Effector memory CD8-positive, alpha-beta T cell (primary cell): ENCODE measurements at regions not wholly inside any gene's neighbourhood (a gene's known extent, or its start where the extent isn't known, plus 50 kb on each side); places are given as distances from the start of the nearest gene placed in this dataset.
A peak's percentile ranks its signal among the peaks of the same experiment; 100 is the strongest.

ENCODE experiments used
- ATAC-seq: fragments of 150-1000 bp; cut with Tn5 transposase; replicated peaks from 2 replicates; pipeline ENCODE4 v1.10.0; 2021; ENCODE audit warnings: mild to moderate bottlenecking, moderate library complexity
- DNase-seq, 3 experiments: peaks; one replicate each; pipeline ENCODE4 v3.0.0; 2021
- H3K27ac Mint-ChIP-seq, 2 donors: one replicate each; pipeline ENCODE4 v1.8.0; 2022; ENCODE audit warnings: mild to moderate bottlenecking in 2 of 2, mixed read lengths in 2 of 2, moderate library complexity in 2 of 2
- H3K27me3 Mint-ChIP-seq, 2 donors: one replicate each; pipeline ENCODE4 v1.8.0; 2022; ENCODE audit warnings: mixed read lengths in 2 of 2
- H3K36me3 Mint-ChIP-seq: one replicate; pipeline ENCODE4 v1.8.0; 2022; ENCODE audit warnings: mild to moderate bottlenecking, moderate library complexity, mixed read lengths; ENCODE audit not compliant: insufficient read depth
- H3K4me1 Mint-ChIP-seq, 2 donors: one replicate each; pipeline ENCODE4 v1.8.0; 2022; ENCODE audit warnings: low read depth in 2 of 2, mixed read lengths in 2 of 2
- H3K4me3 Mint-ChIP-seq, 2 donors: one replicate each; pipeline ENCODE4 v1.8.0; 2022; ENCODE audit warnings: mild to moderate bottlenecking in 2 of 2, mixed read lengths in 2 of 2, moderate library complexity in 2 of 2
- H3K9me3 Mint-ChIP-seq, 2 donors: one replicate each; pipeline ENCODE4 v1.8.0; 2022; ENCODE audit warnings: mixed read lengths in 2 of 2

GRCh38 chr3:18965781-18966180, 182.5 kb upstream of the KCNH8 start:
- H3K9me3 Mint-ChIP-seq, result peaks cover 2 to 6% of the 10 kb centered on the region in 2 donors
- H3K27me3 Mint-ChIP-seq, result peaks cover 13 to 16% of the 10 kb centered on the region in 2 donors
- H3K4me1 Mint-ChIP-seq, result peaks cover 0 to 2% of the 10 kb centered on the region in 2 donors
- DNase-seq, result no peak
- H3K36me3 Mint-ChIP-seq, result no peaks in the 10 kb centered on the region
- no peak overlapping the region for H3K4me3 Mint-ChIP-seq
- no peak overlapping the region for H3K27ac Mint-ChIP-seq
- ATAC-seq, result no peak

GRCh38 chr3:18964640-18965039, 183.7 kb upstream of the KCNH8 start:
- H3K36me3 Mint-ChIP-seq, result no peaks in the 10 kb centered on the region
- no peak for DNase-seq

GRCh38 chr3:18951333-18951732, 197.0 kb upstream of the KCNH8 start:
- H3K27ac Mint-ChIP-seq, result no peak overlapping the region
- no peak overlapping the region for H3K4me3 Mint-ChIP-seq
- H3K36me3 Mint-ChIP-seq, result no peaks in the 10 kb centered on the region
- DNase-seq (no peak), ATAC-seq (no peak)
- H3K27me3 Mint-ChIP-seq, result peaks cover 18% of the 10 kb centered on the region in 2 donors
- no peaks in the 10 kb centered on the region for H3K9me3 Mint-ChIP-seq
- H3K4me1 Mint-ChIP-seq, result no peaks in the 10 kb centered on the region

More at GRCh38 chr3:18964640-18965039, 183.7 kb upstream of the KCNH8 start:
- Mint-ChIP-seq H3K4me1 (peaks cover 0 to 2% of the 10 kb centered on the region in 2 donors), H3K4me3 (no peak overlapping the region), H3K27ac (no peak overlapping the region), H3K27me3 (peaks cover 13 to 16% of the 10 kb centered on the region in 2 donors), H3K9me3 (peaks cover 2 to 6% of the 10 kb centered on the region in 2 donors)
- no peak for ATAC-seq

GRCh38 chr3:18946524-18946923, 201.8 kb upstream of the KCNH8 start:
- peaks cover 16 to 18% of the 10 kb centered on the region in 2 donors for H3K27me3 Mint-ChIP-seq
- no peaks in the 10 kb centered on the region for H3K36me3 Mint-ChIP-seq
- H3K9me3 Mint-ChIP-seq, result no peaks in the 10 kb centered on the region
- no peak overlapping the region for H3K4me3 Mint-ChIP-seq
- no peak overlapping the region for H3K27ac Mint-ChIP-seq
- H3K4me1 Mint-ChIP-seq, result no peaks in the 10 kb centered on the region
- ATAC-seq (no peak), DNase-seq (no peak)

GRCh38 chr3:18937574-18937973, 210.7 kb upstream of the KCNH8 start:
- DNase-seq (no peak), ATAC-seq (no peak)
- Mint-ChIP-seq H3K36me3 (no peaks in the 10 kb centered on the region), H3K4me3 (no peak overlapping the region), H3K27me3 (peaks cover 0 to 6% of the 10 kb centered on the region in 2 donors), H3K9me3 (no peaks in the 10 kb centered on the region), H3K4me1 (no peaks in the 10 kb centered on the region), H3K27ac (no peak overlapping the region)

- no peaks in the 10 kb centered on the region for H3K36me3 Mint-ChIP-seq
- no peak overlapping the region for H3K27ac Mint-ChIP-seq
- no peak overlapping the region for H3K4me3 Mint-ChIP-seq
- DNase-seq, result no peak
- no peaks in the 10 kb centered on the region for H3K4me1 Mint-ChIP-seq
- ATAC-seq, result no peak
- peaks cover 0 to 4% of the 10 kb centered on the region in 2 donors for H3K9me3 Mint-ChIP-seq
- H3K27me3 Mint-ChIP-seq, result peaks cover 18 to 31% of the 10 kb centered on the region in 2 donors
These were observed 229.2 kb upstream of the KCNH8 start for GRCh38 chr3:18919158-18919557.

- Mint-ChIP-seq H3K36me3 (no peaks in the 10 kb centered on the region), H3K4me1 (no peaks in the 10 kb centered on the region), H3K27ac (no peak overlapping the region), H3K4me3 (no peak overlapping the region), H3K27me3 (peaks cover 18 to 31% of the 10 kb centered on the region in 2 donors), H3K9me3 (peaks cover 0 to 4% of the 10 kb centered on the region in 2 donors)
- no peak for DNase-seq
- ATAC-seq, result no peak
These were observed 230.4 kb upstream of the KCNH8 start for GRCh38 chr3:18917923-18918322.

- no peaks in the 10 kb centered on the region for H3K4me1 Mint-ChIP-seq
- DNase-seq (no peak), ATAC-seq (no peak)
- no peaks in the 10 kb centered on the region for H3K36me3 Mint-ChIP-seq
- peaks cover 9 to 23% of the 10 kb centered on the region in 2 donors for H3K27me3 Mint-ChIP-seq
- H3K4me3 Mint-ChIP-seq, result no peak overlapping the region
- H3K27ac Mint-ChIP-seq, result no peak overlapping the region
- no peaks in the 10 kb centered on the region for H3K9me3 Mint-ChIP-seq
These were observed 246.1 kb upstream of the KCNH8 start for GRCh38 chr3:18902081-18902793.

GRCh38 chr3:18901571-18901970, 246.7 kb upstream of the KCNH8 start:
- ATAC-seq, result no peak
- no peaks in the 10 kb centered on the region for H3K36me3 Mint-ChIP-seq
- H3K9me3 Mint-ChIP-seq, result no peaks in the 10 kb centered on the region
- H3K4me3 Mint-ChIP-seq, result no peak overlapping the region
- no peak overlapping the region for H3K27ac Mint-ChIP-seq
- DNase-seq, result no peak
- H3K27me3 Mint-ChIP-seq, result peaks cover 12 to 30% of the 10 kb centered on the region in 2 donors
- H3K4me1 Mint-ChIP-seq, result no peaks in the 10 kb centered on the region

GRCh38 chr3:18900994-18901393, 247.3 kb upstream of the KCNH8 start:
- Mint-ChIP-seq H3K9me3 (no peaks in the 10 kb centered on the region), H3K4me1 (no peaks in the 10 kb centered on the region), H3K36me3 (no peaks in the 10 kb centered on the region), H3K27me3 (peaks cover 18 to 36% of the 10 kb centered on the region in 2 donors), H3K27ac (no peak overlapping the region), H3K4me3 (no peak overlapping the region)
- ATAC-seq (no peak), DNase-seq (no peak)

GRCh38 chr3:18898911-18899310, 249.4 kb upstream of the KCNH8 start:
- no peak for DNase-seq
- Mint-ChIP-seq H3K36me3 (no peaks in the 10 kb centered on the region), H3K27me3 (peaks cover 19 to 39% of the 10 kb centered on the region in 2 donors), H3K27ac (no peak overlapping the region), H3K4me1 (no peaks in the 10 kb centered on the region), H3K4me3 (no peak overlapping the region), H3K9me3 (no peaks in the 10 kb centered on the region)
- ATAC-seq, result no peak

- H3K27me3 Mint-ChIP-seq, result peaks cover 22 to 48% of the 10 kb centered on the region in 2 donors
- no peak overlapping the region for H3K4me3 Mint-ChIP-seq
- H3K9me3 Mint-ChIP-seq, result no peaks in the 10 kb centered on the region
- H3K36me3 Mint-ChIP-seq, result peaks cover 5% of the 10 kb centered on the region
- H3K4me1 Mint-ChIP-seq, result peaks cover 0 to 6% of the 10 kb centered on the region in 2 donors
- ATAC-seq (no peak), DNase-seq (no peak)
- no peak overlapping the region for H3K27ac Mint-ChIP-seq
These were observed 255.6 kb upstream of the KCNH8 start for GRCh38 chr3:18892756-18893155.

GRCh38 chr3:18892047-18892446, 256.3 kb upstream of the KCNH8 start:
- Mint-ChIP-seq H3K4me1 (peaks cover 0 to 6% of the 10 kb centered on the region in 2 donors), H3K4me3 (peak overlapping the region in 1 of 2 donors; percentile 0), H3K9me3 (no peaks in the 10 kb centered on the region), H3K27ac (no peak overlapping the region), H3K36me3 (peaks cover 5% of the 10 kb centered on the region), H3K27me3 (peaks cover 29 to 48% of the 10 kb centered on the region in 2 donors)
- DNase-seq (no peak), ATAC-seq (peak; percentile 17)

- DNase-seq (peak; percentile 1 to 17 (median 3)), ATAC-seq (peak; percentile 89)
- Mint-ChIP-seq H3K27ac (no peak overlapping the region), H3K9me3 (no peaks in the 10 kb centered on the region), H3K4me3 (peak overlapping the region in 1 of 2 donors; percentile 0), H3K36me3 (peaks cover 5% of the 10 kb centered on the region), H3K27me3 (peaks cover 30 to 48% of the 10 kb centered on the region in 2 donors), H3K4me1 (peaks cover 0 to 6% of the 10 kb centered on the region in 2 donors)
These were observed 256.7 kb upstream of the KCNH8 start for GRCh38 chr3:18891641-18892040.
